ENCODE measurements at regions not wholly inside any gene's neighbourhood (a gene's known extent, or its start where the extent isn't known, plus 50 kb on each side); places are given as distances from the start of the nearest gene placed in this dataset.

GRCh38 chr3:197352382-197352781 is 54.0 kb upstream of the DLG1 start:
- no peaks in the 10 kb centered on the region for H3K27me3 Mint-ChIP-seq (ENCODE audit: insufficient read depth, unreplicated experiment)
- Histone ChIP-seq H3K36me3 (ENCODE audit: control insufficient read depth, insufficient read depth, low read length) (no peaks in the 10 kb centered on the region), H3K27me3 (replicated peaks; ENCODE audit: control insufficient read depth, insufficient read depth, low read length) (no peaks in the 10 kb centered on the region), H3K4me3 (ENCODE audit: low read depth, low read length) (no peak overlapping the region), H3K9me3 (no peaks in the 10 kb centered on the region), H3K4me1 (peaks cover 50% of the 10 kb centered on the region)
- H3K36me3 Mint-ChIP-seq (ENCODE audit: insufficient read depth, unreplicated experiment), result peaks cover 7% of the 10 kb centered on the region
- no peaks in the 10 kb centered on the region for H3K9me3 Mint-ChIP-seq (ENCODE audit: unreplicated experiment)
- no peak for DNase-seq
- no peak for TF ChIP-seq CTCF (IDR thresholded peaks at IDR 0.05; ENCODE audit: insufficient read depth in 1 of 2, low read depth in 1 of 2, low read length in 1 of 2, severe bottlenecking in 1 of 2, unreplicated experiment in 1 of 2)
- peaks cover 29% of the 10 kb centered on the region for H3K4me1 Mint-ChIP-seq (ENCODE audit: low read depth, unreplicated experiment)
- intact Hi-C loops (cut with micrococcal nuclease; ENCODE audit: unreplicated experiment), result no loop called here
- CTCF ChIA-PET, result no interaction called here
- no TSS peak for BruUV-seq (replicated peaks)
- POLR2A ChIA-PET, result no interaction called here
- H3K4me3 Mint-ChIP-seq (ENCODE audit: unreplicated experiment), result no peak overlapping the region
- H3K27ac Mint-ChIP-seq (ENCODE audit: unreplicated experiment), result no peak overlapping the region

- Histone ChIP-seq H3K4me1 (peaks cover 30% of the 10 kb centered on the region), H3K27me3 (replicated peaks; ENCODE audit: control insufficient read depth, insufficient read depth, low read length) (no peaks in the 10 kb centered on the region), H3K9me3 (no peaks in the 10 kb centered on the region), H3K36me3 (ENCODE audit: control insufficient read depth, insufficient read depth, low read length) (no peaks in the 10 kb centered on the region), H3K4me3 (ENCODE audit: low read depth, low read length) (no peak overlapping the region)
- H3K36me3 Mint-ChIP-seq (ENCODE audit: insufficient read depth, unreplicated experiment), result peaks cover 3% of the 10 kb centered on the region
- no peaks in the 10 kb centered on the region for H3K9me3 Mint-ChIP-seq (ENCODE audit: unreplicated experiment)
- no peak overlapping the region for H3K4me3 Mint-ChIP-seq (ENCODE audit: unreplicated experiment)
- intact Hi-C loops (cut with micrococcal nuclease; ENCODE audit: unreplicated experiment), result no loop called here
- peaks cover 21% of the 10 kb centered on the region for H3K4me1 Mint-ChIP-seq (ENCODE audit: low read depth, unreplicated experiment)
- H3K27me3 Mint-ChIP-seq (ENCODE audit: insufficient read depth, unreplicated experiment), result no peaks in the 10 kb centered on the region
- no peak for DNase-seq
- H3K27ac Mint-ChIP-seq (ENCODE audit: unreplicated experiment), result no peak overlapping the region
- POLR2A ChIA-PET, result no interaction called here
- CTCF ChIA-PET, result no interaction called here
- TF ChIP-seq CTCF (IDR thresholded peaks at IDR 0.05; ENCODE audit: insufficient read depth in 1 of 2, low read depth in 1 of 2, low read length in 1 of 2, severe bottlenecking in 1 of 2, unreplicated experiment in 1 of 2), result no peak
- no TSS peak for BruUV-seq (replicated peaks)
Observed at GRCh38 chr3:197350446-197350845, 52.0 kb upstream of the DLG1 start.

GRCh38 chr3:197349368-197349767 is 51.0 kb upstream of the DLG1 start:
- Histone ChIP-seq H3K4me1 (peaks cover 20% of the 10 kb centered on the region), H3K9me3 (no peaks in the 10 kb centered on the region), H3K27me3 (replicated peaks; ENCODE audit: control insufficient read depth, insufficient read depth, low read length) (no peaks in the 10 kb centered on the region), H3K36me3 (ENCODE audit: control insufficient read depth, insufficient read depth, low read length) (no peaks in the 10 kb centered on the region), H3K4me3 (ENCODE audit: low read depth, low read length) (no peak overlapping the region)
- no peaks in the 10 kb centered on the region for H3K27me3 Mint-ChIP-seq (ENCODE audit: insufficient read depth, unreplicated experiment)
- no peak overlapping the region for H3K27ac Mint-ChIP-seq (ENCODE audit: unreplicated experiment)
- intact Hi-C loops (cut with micrococcal nuclease; ENCODE audit: unreplicated experiment), result no loop called here
- H3K4me1 Mint-ChIP-seq (ENCODE audit: low read depth, unreplicated experiment), result peaks cover 12% of the 10 kb centered on the region
- no peaks in the 10 kb centered on the region for H3K36me3 Mint-ChIP-seq (ENCODE audit: insufficient read depth, unreplicated experiment)
- H3K4me3 Mint-ChIP-seq (ENCODE audit: unreplicated experiment), result no peak overlapping the region
- CTCF ChIA-PET, result no interaction called here
- no TSS peak for BruUV-seq (replicated peaks)
- no peaks in the 10 kb centered on the region for H3K9me3 Mint-ChIP-seq (ENCODE audit: unreplicated experiment)
- TF ChIP-seq CTCF (IDR thresholded peaks at IDR 0.05; ENCODE audit: insufficient read depth in 1 of 2, low read depth in 1 of 2, low read length in 1 of 2, severe bottlenecking in 1 of 2, unreplicated experiment in 1 of 2), result no peak
- POLR2A ChIA-PET, result no interaction called here
- no peak for DNase-seq

Data from Caco-2 (cell line).